AML-193 (cell line): ENCODE measurements at regions not wholly inside any gene's neighbourhood (a gene's known extent, or its start where the extent isn't known, plus 50 kb on each side); places are given as distances from the start of the nearest gene placed in this dataset.
"Not testable (repeated sequence)": the region's sequence is repeated elsewhere in the genome, so short reads cannot be mapped to it uniquely, and the experiment has no call there.

Experiments used
- DNase-seq, 2 experiments: peaks; one replicate each; lab custom pipeline; 2025; lab: John Stamatoyannopoulos, UW

DNA sequence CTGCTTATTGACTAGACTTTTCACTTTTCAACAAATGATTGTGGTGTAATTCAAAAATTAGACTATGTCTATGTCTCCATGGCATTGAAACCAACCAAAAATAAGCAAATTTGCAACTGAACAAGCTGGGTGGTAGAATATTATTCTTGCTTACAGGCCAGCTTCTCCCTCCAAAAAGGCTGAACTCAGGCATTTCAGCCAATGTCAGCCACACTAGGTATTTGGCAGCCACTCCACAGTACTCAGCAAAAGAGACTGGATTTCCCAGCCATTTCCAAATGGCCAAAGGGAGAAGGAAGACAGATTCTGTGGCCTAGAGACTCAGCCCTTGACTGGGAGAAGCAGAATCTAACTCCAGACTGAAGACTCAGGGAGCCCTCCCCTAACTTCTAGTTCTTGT lies 121.8 kb upstream of the IRX5 start:
- no peak for DNase-seq

DNA sequence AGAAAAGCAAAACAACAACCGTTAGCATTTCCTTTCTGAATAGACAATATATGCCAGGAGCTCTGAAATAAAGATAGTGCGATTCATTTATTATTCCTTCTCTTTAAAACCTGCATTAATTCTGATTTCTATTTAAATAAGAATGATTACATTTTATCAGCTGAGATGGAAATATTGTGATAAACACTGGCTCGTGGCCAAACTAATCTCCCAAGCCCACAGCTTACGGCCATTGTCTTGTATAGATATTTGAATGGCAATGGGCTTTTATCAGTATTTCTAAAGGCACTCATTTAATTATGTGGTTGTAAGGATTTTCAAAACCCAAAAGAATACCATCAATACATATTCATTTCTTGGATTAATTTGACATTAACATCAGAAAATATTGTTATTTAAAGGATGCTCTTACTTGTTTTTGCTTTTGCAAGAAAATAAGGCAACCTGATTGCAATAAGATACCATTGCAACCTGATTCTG lies 123.7 kb upstream of the IRX5 start:
- DNase-seq, result no peak

DNA sequence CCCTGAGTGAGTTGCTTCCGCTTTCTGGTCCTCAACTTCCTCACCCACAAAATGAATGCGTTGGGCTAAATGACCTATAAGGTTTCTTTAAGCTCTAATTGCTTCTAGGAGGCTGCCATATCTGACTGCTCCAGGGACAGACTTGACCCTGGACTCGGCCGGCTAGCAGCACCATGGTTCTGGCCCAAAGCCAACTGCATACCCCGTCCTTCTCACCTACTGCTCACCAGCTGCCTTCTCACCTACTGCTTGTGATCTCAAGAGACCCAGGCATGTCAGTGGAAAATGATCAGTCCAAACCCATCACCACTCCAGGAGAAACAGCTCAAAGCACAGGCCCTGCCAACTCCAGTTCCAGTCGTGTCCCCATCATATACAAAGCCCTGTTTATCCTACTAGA lies 124.3 kb upstream of the IRX5 start:
- no peak for DNase-seq

DNA sequence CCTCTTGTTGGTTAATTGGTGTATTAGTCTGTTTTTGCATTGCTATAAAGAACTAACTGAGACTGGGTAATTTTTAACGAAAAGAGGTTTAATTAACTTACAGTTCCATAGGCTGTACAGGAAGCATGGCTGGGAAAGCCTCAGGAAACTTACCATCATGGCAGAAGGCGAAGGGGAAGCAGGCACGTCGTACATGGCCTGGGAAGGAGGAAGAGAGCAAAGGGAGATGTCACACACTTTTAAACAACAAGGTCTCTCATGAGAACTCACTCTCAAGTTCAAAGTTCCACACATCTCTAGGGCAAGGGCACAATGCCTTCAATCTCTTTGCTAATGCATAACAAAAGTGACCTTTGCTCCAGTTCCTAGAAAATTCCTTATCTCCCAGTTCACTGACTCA lies 125.0 kb upstream of the IRX5 start:
- no peak for DNase-seq

DNA sequence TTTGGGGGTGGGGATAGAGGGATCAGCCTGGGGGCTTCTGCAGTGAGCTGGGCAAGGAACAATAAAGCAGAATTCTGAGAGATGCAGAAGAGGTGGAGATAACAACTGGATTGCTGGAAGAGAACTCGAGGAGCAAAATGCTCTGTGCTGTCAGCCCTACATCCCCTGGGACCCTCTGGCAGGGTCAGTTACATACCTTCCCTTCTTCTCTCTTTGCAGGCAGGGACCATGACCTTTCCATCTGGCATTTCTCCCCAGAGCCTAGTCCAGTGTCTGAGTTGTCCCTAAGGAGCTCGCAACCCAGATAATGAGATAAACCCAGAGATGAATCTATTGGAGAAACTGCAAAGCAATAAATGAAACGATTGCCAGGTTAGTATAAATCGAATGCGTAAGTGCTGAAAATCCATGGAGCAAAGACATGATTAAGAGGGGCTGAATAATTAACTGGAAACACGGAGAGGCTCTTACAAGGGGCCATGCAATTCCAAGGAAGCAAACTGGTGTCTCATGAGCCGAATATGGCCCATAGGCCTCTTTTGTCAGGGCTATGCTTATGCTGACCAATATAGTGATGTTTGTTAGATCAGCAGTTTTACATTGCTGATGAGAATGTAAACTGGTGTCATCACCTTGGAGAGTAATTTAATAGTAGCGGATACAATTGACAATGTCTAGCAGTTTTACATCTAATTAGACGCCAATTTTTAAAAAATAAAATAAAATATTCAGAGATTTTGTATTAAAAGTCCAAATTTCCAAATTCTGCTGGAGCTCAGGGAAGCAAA lies 129.4 kb upstream of the IRX5 start:
- DNase-seq, result no peak

DNA sequence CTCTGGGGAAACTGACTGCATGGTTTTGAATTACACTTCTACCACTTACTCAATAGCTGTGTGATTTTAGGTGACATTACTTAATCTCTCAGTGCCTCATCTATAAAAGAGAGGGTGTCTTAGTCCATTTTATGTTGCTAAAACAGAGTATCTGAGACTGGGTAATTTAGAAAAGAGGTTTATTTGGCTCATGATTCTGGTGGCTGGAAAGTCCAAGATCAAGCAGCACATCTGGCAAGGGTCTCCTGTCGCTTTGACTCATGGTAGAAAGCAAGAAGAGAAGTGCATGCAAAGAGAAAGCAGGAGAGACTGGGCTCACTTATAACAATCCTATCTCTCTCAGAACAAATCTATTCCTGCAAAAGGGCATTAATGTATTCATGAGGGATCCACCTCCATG lies 132.4 kb upstream of the IRX5 start:
- DNase-seq, result no peak

DNA sequence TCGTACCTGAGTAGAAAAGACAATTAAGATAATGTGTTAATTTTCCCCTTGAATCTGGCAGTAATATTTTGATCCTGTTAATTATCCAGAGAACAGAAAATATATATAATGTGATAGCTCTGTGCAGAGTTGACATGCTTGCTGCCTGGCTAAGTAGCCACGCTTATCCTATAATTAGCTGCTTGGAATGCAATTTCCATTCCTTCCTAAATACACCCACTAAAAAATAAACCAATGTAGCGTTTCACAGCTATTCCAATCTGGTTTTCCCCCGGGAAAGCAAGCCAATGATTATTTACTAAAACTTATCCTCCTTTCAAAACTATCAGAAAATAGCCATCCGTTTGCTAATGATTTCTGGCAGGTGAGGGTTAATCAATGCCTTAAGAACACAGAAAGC lies 134.5 kb upstream of the IRX5 start:
- no peak for DNase-seq

DNA sequence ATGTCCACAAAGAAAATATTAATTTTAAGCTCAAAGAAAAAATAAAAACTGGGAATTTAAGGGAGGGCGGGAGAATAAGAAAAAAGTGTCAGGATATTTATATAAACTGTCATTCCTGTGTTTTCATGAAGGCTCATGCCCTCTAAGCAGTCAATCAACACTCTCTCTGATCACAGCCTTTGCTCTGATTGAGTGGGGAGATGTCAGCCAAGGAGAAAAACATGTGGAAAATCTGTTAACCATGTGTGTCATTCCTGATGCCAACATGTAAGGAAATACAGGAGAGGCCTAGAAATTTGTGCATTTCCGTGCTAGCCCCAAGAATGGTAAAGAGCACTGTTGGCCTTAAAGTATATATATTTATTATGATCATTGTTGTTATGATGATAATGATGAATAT lies 137.9 kb upstream of the IRX5 start:
- DNase-seq, result no peak

DNA sequence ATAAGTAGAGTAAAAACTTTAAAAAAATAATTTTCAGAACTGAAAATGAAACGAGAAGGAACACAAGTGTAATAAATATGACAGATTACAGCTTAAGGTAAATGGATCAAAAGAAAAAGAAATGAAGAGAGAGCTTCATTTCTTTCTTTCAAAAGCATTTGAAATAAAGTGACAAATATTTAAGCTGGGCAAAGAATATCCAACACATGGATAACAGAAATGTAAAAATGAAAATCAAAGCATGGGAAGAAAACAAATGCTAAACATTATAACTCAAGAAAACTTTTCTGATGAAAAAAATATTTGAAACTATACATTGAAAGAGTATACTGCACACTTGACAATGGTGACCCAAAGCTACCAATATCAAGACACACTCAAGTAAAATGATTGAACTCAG lies 143.6 kb upstream of the IRX5 start:
- DNase-seq, result no peak

DNA sequence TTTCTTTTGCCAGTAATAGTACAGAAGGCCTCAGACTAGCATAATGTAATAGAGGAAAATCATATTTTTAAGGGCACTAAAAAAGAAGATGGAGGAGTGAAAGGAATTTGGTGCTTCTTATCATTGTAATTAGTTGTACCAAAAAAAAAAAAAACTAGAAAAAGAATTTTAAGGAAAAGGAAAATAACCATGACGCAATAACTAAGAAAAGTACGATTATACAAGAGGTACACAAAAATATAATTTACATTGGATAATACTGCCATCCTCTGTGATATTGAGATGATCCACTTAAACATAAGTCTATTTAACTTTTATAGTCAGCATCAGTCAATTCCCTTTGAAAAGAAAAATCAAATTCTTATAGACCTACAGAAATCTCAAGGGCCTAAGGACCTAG lies 146.7 kb upstream of the IRX5 start:
- no peak for DNase-seq

DNA sequence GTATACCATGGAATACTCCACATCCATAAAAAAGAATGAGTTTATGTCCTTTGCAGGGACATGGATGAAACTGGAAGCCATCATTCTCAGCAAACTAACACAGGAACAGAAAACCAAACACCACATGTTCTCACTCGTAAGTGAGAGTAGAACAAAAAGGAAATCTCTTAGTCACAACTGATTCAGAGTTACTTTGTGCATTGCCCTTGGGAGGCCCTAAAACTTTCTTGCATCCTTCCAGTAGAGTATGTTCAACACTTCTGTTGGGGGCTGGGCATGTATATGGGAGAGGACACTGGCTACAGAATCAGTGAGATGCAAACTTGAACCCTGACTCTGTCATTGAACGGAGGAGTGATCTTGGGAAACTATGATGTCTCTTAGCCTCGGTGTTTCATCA lies 147.4 kb upstream of the IRX5 start:
- DNase-seq, result no peak

DNA sequence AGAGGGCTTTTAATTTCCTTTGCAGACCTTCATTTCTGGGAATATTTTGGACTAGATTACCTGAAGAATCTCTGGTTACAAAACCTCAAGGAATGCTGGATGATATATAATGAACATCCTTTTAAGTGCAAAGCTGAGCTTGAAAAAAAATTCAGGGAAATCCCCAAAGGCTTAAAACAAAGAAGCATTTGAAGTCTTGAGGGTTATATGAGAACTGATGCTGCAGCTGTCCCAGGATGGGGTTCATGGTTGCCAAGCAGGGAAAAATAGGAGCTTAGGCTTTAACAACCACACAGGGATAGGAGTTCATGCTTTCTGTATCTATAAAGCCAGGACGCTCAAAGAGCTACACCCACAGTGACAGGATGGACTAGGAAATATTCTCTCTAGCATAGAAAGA lies 150.4 kb upstream of the IRX5 start:
- no peak for DNase-seq

DNA sequence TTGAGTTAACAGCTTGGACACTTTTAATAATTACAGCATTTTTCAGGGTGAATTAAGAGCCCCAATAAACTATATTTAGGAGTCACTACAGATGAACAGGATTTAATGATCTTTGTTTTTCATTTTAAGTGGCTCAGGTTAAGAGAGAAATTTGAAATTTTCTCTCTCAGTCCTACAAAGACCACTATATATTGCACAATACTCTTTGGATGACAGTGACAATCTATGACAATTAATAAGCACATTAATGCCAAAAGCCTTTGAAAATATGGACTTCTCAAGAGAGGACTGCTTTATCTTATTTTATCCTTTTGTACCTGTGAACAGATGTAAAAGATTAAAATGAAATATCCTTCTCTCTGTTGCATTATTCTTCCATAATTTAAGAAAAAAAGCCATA lies 151.1 kb upstream of the IRX5 start:
- no peak for DNase-seq

DNA sequence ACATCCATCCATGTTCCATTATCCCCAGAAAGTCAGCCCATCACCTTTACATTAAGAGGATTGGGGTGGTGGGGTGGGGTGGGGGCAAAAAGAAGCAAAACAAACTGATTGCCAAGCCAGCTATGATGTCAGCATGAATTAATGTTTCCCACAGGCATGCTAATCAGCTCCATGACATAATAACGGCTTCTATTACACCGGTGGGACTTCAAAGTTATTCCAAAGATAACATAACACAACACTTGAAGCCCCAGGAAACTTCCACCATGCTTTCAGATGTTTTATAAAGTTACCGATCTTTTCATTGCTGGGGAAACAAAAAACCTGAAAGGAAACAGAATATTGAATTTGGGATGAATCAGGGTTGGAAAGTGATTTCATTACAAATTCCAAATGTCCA lies 155.9 kb upstream of the IRX5 start:
- DNase-seq, result no peak

DNA sequence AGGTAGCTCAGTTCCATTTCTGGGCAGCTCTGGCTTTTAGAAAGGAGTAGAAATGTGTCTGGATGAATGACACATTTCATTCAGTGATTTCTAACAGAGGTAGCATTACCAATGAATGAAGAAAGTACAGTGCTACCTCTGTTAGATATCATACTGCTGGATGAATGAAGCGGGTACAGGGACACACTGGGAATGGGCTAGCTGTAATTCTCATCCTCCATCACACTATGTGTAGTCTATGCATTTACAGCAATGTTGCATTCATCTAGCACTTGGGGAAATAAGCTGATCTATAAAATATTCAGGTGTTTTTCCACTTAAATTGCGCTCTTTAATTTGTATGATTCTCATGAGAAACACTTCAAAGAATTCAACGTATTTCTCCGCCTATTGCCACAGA lies 158.3 kb upstream of the IRX5 start:
- no peak for DNase-seq

DNA sequence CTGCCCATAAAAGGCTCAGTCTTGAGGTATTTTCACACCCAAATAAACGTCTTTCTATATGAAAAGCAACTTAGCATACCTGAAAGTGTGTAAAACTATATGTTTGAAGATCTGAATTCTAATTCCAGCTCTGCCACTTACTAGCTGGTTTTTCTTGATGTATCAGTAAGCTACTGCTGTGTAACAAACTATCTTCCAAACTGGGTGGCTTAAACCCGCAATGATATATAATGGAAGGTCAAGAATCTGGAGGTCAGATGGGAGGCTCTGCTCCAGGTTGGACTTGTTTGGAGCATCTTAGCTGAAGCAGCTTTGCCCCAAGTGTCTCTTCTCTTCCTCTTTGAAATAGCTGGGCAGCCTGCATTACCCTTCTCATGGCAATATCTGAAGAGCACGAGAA lies 164.3 kb upstream of the IRX5 start:
- no peak for DNase-seq

DNA sequence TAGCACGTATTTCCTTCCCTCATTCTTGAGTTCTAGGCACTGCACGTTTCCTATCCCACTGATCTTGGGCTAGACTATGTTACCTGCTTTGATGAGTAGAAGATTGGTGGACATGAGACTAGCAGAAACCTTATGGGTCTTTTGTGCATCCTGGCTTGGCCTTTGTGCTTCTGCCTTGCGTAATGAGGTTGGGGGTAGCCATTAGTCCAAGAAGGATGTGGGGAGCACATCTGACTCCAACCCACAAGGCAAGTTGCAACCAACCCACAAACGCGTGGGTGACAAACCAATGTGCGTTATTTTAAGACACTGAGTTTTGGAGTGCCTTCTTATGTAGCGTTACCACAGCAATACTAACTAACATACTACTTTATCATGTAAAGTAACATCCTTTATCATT lies 180.4 kb upstream of the IRX5 start:
- no peak for DNase-seq

DNA sequence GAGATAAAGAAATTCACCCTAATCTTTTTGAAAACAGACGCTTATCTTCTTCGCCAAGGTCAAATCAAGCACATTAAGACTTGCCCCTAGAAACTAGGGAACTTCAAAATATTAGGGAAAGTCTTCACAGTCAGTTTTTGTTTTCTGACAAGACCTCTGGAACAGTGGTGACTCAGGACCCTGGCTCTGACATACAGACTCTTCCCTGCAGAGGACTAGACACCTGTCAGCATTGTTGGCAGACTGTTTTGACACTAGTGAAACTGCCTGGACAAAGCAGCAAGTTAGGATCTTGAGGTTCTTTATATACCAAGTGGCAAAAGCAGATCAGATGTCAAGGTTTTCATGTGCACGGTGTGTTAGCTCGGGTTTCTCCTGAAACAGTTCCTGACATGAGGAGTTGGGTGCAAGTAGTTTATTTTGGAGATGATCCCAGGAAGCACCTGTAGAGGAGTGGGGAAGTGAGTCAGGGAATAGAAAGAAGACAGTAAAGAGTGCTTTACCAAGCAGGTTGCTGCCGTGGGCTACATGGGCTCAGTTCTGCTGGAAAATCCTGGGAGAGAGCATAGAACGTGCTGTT lies 182.0 kb upstream of the IRX5 start:
- DNase-seq, result no peak

DNA sequence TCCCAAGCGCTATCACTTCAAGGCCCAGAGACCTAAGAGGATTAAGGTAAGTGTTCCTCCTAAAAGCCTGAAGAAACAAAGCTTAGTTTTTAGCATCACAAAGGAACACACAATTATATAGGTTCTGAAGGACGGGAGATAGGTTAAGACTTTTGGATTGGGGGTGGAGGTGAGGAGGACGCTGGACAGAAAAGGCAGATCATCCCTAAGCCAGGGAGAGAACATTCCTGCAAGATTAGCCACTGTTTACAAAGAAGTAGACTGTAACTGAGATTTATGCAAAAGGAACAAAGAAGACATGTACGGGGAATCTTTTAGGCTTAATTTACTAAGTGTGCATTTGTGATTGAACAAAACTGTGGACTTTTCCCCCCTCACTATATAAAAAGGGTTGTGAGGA lies 184.1 kb upstream of the IRX5 start:
- DNase-seq, result no peak

DNA sequence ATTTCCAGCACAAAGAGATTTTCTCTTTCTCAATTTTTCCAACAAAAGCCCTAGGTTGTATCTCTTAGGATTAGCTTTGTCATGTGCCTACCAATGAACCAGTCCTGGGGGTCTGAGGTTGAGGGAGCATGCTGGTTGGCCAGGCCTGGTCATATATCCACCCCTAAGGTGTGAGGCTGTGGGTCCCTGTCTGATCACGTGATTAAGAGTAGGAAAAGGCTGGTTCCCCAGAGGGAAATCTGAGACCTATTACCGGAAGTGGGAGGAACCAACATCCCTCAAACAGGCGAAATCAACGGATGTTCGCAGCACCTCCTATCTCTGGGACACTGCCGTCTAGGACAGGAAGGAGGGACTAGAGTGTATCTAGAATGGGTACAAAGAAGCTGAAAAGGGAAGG lies 185.7 kb upstream of the IRX5 start:
- no peak for DNase-seq

DNA sequence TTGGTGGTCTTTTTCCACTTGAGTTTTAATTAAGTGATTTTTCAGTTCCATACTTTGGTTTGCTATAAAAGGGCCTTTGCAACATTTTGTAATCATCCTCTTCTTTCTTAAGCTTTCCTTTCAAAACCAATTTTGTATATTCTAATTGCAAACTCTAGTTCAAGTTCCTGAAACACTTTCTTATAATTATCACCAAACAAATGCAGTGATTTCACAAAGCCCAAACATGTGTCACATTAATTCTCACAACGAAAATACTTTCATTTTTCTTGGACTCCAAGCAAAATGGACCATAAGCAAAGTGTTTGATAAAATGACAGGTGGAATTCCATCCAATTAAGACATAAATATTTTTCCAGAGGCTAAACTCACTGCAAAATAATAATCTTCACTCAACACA lies 188.2 kb upstream of the IRX5 start:
- DNase-seq, result no peak

DNA sequence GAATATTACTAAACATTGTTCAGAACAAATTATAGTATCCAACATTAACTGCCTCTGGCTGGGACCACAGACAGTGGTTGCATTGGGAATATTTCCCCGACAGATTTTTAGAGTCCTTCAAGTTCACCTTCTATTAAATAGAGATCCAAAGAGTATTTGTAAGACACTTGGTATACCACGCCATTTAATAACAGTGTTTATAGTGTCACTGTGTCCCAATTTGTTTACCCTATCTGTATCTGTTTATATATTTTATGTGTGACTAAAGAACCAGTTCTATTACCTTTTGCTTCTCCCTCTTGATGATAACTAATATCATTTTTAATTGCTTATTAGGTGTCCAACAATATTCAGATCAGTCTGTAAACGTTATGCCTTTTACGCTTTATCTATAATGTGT lies 191.3 kb upstream of the IRX5 start:
- no peak for DNase-seq

DNA sequence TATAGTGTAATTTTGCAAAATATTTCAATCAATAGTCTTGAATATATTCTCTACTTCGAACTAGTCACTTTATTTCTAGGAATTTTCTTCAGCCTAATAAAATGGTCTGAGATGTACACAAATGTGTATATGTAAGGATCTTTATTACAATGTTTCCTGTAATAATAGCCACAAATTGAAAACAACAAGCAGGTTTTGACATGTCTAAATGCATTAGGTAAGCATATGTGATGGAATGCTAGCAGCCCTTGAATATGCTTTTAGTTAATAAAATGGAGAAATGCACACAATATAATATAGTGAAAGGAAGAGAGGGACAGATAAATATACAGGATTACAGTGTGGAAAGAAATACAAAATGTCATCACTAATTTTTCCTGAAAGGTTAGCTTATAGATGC lies 196.5 kb upstream of the IRX5 start:
- DNase-seq, result no peak

DNA sequence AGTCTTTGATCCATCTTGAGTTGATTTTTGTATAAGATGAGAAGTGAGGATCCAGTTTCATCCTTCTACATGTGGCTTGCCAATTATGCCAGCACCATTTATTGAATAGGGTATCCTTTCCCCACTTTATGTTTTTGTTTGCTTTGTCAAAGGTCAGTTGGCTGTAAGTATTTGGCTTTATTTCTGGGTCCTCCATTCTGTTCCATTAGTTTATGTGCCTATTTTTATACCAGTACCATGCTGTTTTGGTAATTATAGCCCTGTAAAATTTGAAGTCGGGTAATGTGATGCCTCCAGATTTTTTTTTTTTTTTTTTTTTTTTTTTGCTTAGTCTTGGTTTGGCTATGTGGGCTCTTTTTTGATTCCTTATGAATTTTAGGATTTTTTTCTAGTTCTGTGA lies 203.0 kb upstream of the IRX5 start:
- not testable (repeated sequence) for DNase-seq
